Lower leg skin (tissue), 4 donors: ENCODE measurements at regions not wholly inside any gene's neighbourhood (a gene's known extent, or its start where the extent isn't known, plus 50 kb on each side); places are given as distances from the start of the nearest gene placed in this dataset.
A peak's percentile ranks its signal among the peaks of the same experiment; 100 is the strongest.

Experiments used
- DNase-seq, 2 donors: peaks; one replicate each; pipeline ENCODE4 v3.0.0-alpha.2; 2019; ENCODE audit warnings: low spot score in 2 of 2
- H3K4me3 ChIP-seq: fragments of 200-600 bp; sonication (generic); 2 replicates; pipeline ENCODE4 v1.5.1; 2017; ENCODE audit warnings: mild to moderate bottlenecking, low read depth; ENCODE audit not compliant: poor library complexity, severe bottlenecking
- CTCF ChIP-seq, 3 donors: fragments of 450-650 bp; IDR thresholded peaks; one replicate each; pipeline ENCODE4 v1.5.1; 2016; ENCODE audit warnings: antibody characterized with exemption in 3 of 3, mild to moderate bottlenecking in 3 of 3, moderate library complexity in 2 of 3
- POLR2A ChIP-seq, 2 donors: fragments of 450-650 bp; IDR thresholded peaks; one replicate each; pipeline ENCODE4 v1.6.1; 2016 to 2017; ENCODE audit warnings: antibody characterized with exemption in 2 of 2, mild to moderate bottlenecking in 1 of 2, moderate library complexity in 1 of 2
- WGBS, 2 donors: methylation state at CpG; one replicate each; pipeline ENCODE4 v1.1.5; 2018; 5-methylcytosine and 5-hydroxymethylcytosine counted together
- intact Hi-C: fragments of 100-400 bp; cut with DNase I; formaldehyde crosslinking; loops from one replicate; pipeline ENCODE4 v1.15.0; 2023; ENCODE audit warnings: low total_unique reads

- no peak overlapping the region for H3K4me3 ChIP-seq
- TF ChIP-seq CTCF (IDR thresholded peaks at IDR 0.05) (no peak), POLR2A (IDR thresholded peaks at IDR 0.05) (no peak)
- no peak for DNase-seq
- intact Hi-C loops: no loop called here
These were observed 451.3 kb downstream of the NFIB start for GRCh38 chr9:13862654-13863053.

- DNase-seq: no peak
- WGBS, 2 donors: 75 to 79% methylated on average over 3 of the region's 3 CpGs
- intact Hi-C loops: no loop called here
- TF ChIP-seq POLR2A (IDR thresholded peaks at IDR 0.05): no peak
- TF ChIP-seq CTCF (IDR thresholded peaks at IDR 0.05): no peak
- no peak overlapping the region for H3K4me3 ChIP-seq
These were observed 452.8 kb downstream of the NFIB start for GRCh38 chr9:13860946-13861640.

GRCh38 chr9:13860019-13860418 is 453.9 kb downstream of the NFIB start:
- no peak overlapping the region for H3K4me3 ChIP-seq
- intact Hi-C loops: no loop called here
- WGBS, 2 donors: 70 to 78% methylated on average over 5 of the region's 5 CpGs
- peak in 1 of 2 donors; percentile 24 for DNase-seq
- TF ChIP-seq CTCF (IDR thresholded peaks at IDR 0.05) (no peak), POLR2A (IDR thresholded peaks at IDR 0.05) (no peak)

- intact Hi-C loops: no loop called here
- TF ChIP-seq POLR2A (IDR thresholded peaks at IDR 0.05) (no peak), CTCF (IDR thresholded peaks at IDR 0.05) (no peak)
- DNase-seq: no peak
- no peak overlapping the region for H3K4me3 ChIP-seq
These were observed 456.4 kb downstream of the NFIB start for GRCh38 chr9:13857521-13857920.

GRCh38 chr9:13847270-13847669 is 466.7 kb downstream of the NFIB start:
- TF ChIP-seq POLR2A (IDR thresholded peaks at IDR 0.05) (no peak), CTCF (IDR thresholded peaks at IDR 0.05) (no peak)
- intact Hi-C loops: no loop called here
- no peak for DNase-seq
- H3K4me3 ChIP-seq: no peak overlapping the region
- 76 to 77% methylated on average over 2 of the region's 2 CpGs for WGBS, 2 donors

GRCh38 chr9:13845460-13845859 is 468.5 kb downstream of the NFIB start:
- no peak for TF ChIP-seq CTCF (IDR thresholded peaks at IDR 0.05)
- TF ChIP-seq POLR2A (IDR thresholded peaks at IDR 0.05): no peak
- intact Hi-C loops: no loop called here
- no peak for DNase-seq
- H3K4me3 ChIP-seq: no peak overlapping the region
- WGBS, 2 donors: 23 to 34% methylated on average over 2 of the region's 2 CpGs
